MM.1S (cell line): ENCODE measurements at regions not wholly inside any gene's neighbourhood (a gene's known extent, or its start where the extent isn't known, plus 50 kb on each side); places are given as distances from the start of the nearest gene placed in this dataset.

Source experiments
- CTCF ChIP-seq: fragments of 300-600 bp; sonication (generic); IDR thresholded peaks from 2 replicates; pipeline ENCODE4 v1.5.1; 2016; ENCODE audit warnings: antibody characterized with exemption, low read length, mixed read lengths
- EZH2 ChIP-seq: fragments of 300-600 bp; sonication (generic); optimal IDR thresholded peaks from 2 replicates; pipeline ENCODE3; 2017; ENCODE audit warnings: low read depth, mild to moderate bottlenecking, antibody characterized with exemption, low read length, mixed read lengths

- no peak for TF ChIP-seq CTCF
- no peak for TF ChIP-seq EZH2
Measured at GRCh38 chrX:74049126-74049525, 196.6 kb upstream of the XIST start.
